ENCODE measurements at regions not wholly inside any gene's neighbourhood (a gene's known extent, or its start where the extent isn't known, plus 50 kb on each side); places are given as distances from the start of the nearest gene placed in this dataset.
"Not testable (repeated sequence)": the region's sequence is repeated elsewhere in the genome, so short reads cannot be mapped to it uniquely, and the experiment has no call there.

- no peak for DNase-seq (ENCODE audit: low spot score)
Observed at GRCh38 chrX:85808217-85808616, 239.1 kb downstream of the CHM start.

DNA sequence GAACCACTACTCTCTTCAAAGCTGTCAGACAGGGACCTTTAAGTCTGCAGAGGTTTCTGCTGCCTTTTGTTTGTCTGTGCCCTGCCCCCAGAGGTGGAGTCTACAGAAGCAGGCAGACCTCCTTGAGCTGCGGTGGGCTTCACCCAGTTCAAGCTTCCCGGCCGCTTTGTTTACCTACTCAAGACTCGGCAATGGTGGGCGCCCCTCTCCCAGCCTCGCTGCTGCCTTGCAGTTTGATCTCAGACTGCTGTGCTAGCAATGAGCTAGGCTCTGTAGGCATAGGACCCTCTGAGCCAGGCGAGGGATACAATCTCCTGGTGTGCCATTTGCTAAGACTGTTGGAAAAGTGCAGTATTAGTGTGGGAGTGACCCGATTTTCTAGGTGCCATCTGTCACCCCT, 275.0 kb downstream of the CHM start:
- DNase-seq (ENCODE audit: low spot score), result not testable (repeated sequence)

GRCh38 chrX:85765651-85766050, 281.7 kb downstream of the CHM start:
- DNase-seq (ENCODE audit: low spot score), result no peak

GRCh38 chrX:85723025-85723424, 324.3 kb downstream of the CHM start:
- not testable (repeated sequence) for DNase-seq (ENCODE audit: low spot score)

GRCh38 chrX:85703233-85703632, 323.8 kb upstream of the POF1B start:
- DNase-seq (ENCODE audit: low spot score), result not testable (repeated sequence)

DNA sequence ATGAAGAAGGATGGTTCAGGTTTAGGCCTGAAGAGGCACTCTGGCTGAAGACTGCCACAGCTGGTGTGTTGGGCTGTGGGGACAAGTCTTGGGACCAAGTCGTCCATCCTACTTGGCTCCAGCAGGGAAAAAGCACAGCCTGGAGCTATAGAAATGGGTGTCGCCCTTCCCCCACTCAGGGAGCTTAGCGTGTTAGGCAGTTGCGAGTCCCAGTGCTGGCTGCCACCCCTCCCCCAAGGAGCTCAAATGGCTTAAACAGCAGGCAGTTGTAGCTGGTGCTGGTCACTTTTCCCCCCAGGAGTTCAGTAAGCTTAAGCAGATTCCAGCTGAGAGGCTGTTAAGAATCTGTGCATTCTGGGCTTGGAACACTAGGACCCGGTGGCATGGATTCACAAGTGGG, 319.5 kb upstream of the POF1B start:
- no peak for DNase-seq (ENCODE audit: low spot score)

DNA sequence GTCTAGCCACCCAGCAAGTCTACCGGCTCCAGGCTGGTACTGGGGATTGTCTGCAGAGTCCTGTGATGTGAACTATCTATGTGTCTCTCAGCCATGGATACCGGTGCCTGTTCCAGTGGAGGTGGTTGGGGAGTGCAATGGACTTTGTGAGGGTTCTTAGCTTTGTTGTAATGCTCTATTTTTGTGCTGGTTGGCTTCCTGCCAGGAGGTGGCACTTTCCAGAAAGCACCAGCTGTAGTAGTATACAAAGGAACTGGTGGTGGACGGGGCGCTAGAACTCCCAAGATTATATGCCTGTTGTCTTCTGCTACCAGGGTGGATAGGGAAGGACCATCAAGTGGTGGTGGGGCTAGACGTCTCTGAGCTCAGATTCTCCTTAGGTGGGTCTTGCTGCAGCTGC, 306.4 kb upstream of the POF1B start:
- DNase-seq (ENCODE audit: low spot score), result no peak

DNA sequence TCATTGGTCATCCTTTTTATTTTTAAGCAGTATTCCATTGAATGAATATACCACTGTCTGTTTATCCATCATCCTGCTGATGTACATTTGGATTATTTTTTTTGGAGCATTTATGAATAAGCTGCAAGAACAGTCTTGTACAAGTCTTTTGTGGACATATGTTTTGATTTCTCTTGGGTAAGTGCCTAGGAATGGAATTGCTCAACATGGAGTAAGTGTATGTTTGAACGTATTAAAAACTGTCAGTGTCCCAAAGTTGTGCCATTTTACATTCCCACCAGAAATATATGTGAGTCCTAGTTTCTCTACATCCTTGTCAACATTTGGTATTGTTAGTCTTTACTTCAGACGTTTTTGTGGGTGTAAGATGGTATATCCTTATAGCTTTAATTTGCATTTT, 287.0 kb upstream of the POF1B start:
- DNase-seq (ENCODE audit: low spot score), result no peak

- DNase-seq (ENCODE audit: low spot score), result not testable (repeated sequence)
Observed at GRCh38 chrX:85663970-85664369, 284.5 kb upstream of the POF1B start.

GRCh38 chrX:85630901-85631300, 251.4 kb upstream of the POF1B start:
- no peak for DNase-seq (ENCODE audit: low spot score)

GRCh38 chrX:85627363-85627762, 247.9 kb upstream of the POF1B start:
- DNase-seq (ENCODE audit: low spot score), result peak; percentile 35

DNA sequence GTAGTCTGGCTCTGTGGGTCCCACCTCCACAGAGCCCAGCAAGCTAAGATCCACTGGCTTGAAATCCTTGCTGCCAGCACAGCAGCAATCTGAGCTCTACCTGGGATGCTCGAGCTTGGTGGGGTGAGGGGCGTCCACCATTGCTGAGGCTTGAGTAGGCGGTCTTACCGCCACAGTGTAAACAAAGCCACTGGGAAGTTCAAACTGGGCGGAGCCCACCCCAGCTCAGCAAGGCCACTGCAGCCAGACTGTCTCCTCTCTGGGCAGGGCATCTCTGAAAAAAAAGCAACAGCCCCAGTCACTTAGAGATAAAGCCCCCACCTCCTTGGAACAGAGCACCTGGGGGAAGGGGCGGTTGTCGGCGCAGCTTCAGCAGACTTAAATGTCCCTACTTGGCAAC, 243.2 kb upstream of the POF1B start:
- no peak for DNase-seq (ENCODE audit: low spot score)

DNA sequence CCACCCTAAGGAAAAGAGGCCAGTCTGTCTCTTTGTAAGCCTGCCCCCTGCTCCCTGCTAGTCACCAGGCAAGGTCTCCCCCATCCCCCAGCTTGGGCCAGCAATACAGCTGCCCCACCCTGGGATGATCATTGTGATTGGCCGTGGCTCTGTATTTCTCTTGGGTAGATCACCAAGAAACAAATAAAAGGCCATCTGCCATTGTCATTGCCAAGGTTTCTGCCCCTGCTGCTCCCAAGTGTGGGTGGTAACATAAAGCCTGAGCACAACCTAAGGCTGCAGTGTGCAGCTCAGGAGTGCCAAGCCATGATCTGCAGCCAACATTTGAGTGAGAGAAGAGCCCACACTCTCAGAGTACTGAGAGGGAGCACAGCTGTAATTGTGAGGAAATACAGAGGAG, 241.0 kb upstream of the POF1B start:
- DNase-seq (ENCODE audit: low spot score), result no peak

DNA sequence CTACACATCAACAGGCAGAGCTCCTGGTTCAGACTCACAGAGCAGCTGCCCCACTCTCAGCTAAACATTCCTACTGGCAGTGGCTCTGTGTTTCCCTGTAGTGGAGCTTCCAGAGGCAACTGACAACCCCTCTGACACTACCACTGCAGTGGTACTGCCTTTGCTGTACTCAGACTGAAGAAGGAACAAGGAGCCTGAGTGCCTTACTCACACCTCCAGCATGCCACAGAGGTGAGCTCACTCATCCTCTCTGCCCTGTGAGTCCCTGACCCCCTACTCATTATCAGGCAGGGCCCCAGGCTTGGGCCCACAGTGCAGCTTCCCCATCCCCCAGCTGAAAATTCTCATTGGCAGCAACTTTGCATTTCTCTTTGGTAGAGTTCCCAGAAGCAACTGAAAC, 240.5 kb upstream of the POF1B start:
- no peak for DNase-seq (ENCODE audit: low spot score)

DNA sequence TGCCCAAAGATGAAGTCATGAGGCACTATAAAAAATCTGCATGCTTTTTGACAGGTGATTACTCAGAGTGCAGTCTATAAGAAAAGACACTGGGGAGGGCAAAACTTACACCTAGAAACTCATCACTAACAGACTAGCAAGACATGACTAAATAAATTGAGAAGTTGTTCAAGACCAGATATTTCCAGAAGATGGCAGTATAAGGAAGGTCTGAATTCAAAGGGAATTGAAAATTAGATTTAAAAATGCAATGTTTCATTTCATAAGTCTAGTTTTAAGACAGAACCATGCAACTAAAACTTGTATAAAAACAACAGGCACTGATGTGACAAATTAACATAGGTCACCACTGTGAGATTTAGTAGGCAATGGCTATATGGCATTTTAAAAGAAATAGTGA, 232.5 kb upstream of the POF1B start:
- peak; percentile 58 for DNase-seq (ENCODE audit: low spot score)

DNA sequence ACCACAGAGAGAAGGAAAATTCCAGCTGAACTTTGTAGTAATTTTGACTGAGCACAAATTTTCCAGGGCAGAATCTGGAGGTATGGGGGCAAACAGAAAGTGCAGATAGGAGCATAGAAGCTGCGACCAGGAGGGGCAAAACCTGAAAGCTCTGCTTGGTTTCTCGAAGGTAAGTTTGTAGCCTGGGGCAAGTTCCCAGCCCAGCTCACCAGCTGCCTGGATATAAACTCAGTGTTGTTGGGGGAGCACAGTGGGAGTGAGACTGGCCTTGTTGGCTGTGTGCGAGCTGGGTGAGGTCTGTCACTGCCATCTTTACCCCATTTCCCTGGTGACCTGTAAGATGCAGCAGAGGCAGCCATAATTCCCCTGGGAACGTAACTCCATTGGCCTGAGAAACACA, 213.5 kb upstream of the POF1B start:
- no peak for DNase-seq (ENCODE audit: low spot score)

DNA sequence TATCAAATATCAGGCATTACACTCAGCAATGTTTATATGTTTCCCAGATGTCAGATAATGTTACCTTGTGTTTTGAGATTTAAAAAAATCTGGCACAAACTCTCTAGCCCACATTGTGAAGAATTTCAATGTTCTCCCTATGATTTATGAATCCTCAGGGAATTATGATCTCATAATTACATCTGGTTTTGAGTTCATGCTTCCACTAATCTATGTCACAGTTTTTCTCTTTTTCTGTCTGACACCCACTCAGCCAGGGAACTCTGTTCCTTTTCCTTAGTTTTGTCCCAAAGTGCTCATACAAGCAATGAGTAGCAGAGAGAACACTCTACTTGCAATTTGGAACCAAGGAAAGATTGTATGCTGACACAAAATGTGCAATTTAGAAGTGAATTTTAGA, 212.1 kb upstream of the POF1B start:
- DNase-seq (ENCODE audit: low spot score), result no peak

GRCh38 chrX:85590638-85591037, 211.2 kb upstream of the POF1B start:
- DNase-seq (ENCODE audit: low spot score), result no peak

GRCh38 chrX:85573801-85574200, 194.3 kb upstream of the POF1B start:
- DNase-seq (ENCODE audit: low spot score), result no peak

DNA sequence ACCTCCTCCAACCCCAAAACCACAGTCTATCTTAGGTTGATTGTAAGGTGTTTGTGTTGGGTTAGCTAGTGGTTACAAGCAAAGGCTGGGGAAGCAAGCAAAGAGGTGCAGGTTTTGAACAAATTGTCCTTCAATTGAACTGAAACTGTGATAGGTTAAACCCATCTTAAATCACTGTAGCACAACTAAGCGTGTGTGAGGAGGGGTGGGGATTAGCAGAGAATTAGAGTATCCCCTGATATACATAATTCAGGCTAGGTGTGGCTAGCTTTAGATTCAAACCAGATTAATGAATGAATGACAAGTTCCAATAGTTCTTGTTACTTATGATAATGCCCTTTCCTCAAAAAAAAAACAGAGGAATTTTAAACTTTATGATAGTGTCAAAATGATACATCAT, 191.0 kb upstream of the POF1B start:
- DNase-seq (ENCODE audit: low spot score), result no peak

DNA sequence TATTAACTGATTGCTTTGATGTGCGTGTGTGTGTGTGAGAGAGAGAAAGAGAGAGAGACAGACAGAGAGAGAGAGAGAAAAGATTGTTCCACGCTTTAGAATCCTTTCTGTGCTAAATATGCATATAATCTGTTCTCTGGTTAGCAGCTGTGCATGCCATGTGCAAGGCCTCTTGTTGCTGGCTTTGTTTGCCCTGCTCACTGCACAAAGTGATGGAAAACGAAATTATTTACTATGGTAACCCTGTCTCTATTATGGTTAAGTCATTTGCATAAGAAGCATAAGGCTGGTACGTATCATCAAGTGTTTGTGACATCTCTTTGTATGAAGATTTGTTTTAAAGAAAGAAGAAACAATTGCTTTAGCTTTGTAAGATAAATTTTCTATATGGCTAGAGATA, 190.2 kb upstream of the POF1B start:
- DNase-seq (ENCODE audit: low spot score), result no peak

DNA sequence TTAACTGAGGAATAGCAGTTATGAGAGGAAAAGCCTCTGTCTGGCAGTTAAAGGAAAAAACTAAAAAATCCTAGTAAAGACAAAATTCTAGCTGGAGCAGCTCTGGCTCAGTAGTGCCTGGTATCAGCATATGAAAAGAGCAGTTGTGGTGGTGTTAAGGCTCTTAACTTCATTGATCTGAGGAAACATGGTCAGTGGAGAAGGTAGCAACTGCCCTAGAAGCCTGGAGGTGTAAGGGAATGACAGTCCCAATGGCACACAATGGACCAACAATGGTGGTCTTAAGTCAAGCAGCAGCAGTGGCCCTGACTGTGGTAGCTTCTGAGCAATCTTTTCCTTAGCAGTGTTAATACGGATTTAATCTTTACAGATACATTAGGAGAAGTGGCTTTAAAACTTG, 189.6 kb upstream of the POF1B start:
- DNase-seq (ENCODE audit: low spot score), result no peak

DNA sequence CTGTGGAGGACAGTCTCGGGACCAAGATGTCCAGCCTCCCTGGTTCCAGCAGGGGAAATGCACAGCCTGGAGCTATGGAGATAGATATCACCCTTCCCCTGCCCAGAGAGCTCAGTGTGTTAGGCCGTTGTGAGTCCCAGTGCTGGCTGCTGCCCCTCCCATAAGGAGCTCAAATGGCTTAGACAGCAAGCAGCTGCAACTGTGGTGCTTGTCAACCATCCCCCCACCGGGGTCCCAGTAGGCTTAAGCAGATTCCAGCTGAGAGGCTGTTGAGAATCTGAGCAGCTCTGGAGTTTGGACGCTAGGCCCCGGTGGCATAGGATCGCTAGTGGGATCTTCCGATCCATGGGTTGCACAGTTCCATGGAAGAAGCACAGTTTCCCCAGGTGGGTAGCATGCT, 181.8 kb upstream of the POF1B start:
- DNase-seq (ENCODE audit: low spot score), result no peak

- no peak for DNase-seq (ENCODE audit: low spot score)
Observed at GRCh38 chrX:85544609-85545008, 165.1 kb upstream of the POF1B start.

GRCh38 chrX:85543866-85544265, 164.4 kb upstream of the POF1B start:
- no peak for DNase-seq (ENCODE audit: low spot score)

Measured in RKO (cell line).